ENCODE measurements at regions not wholly inside any gene's neighbourhood (a gene's known extent, or its start where the extent isn't known, plus 50 kb on each side); places are given as distances from the start of the nearest gene placed in this dataset.

- H3K27me3 Mint-ChIP-seq = peaks cover 12% of the 10 kb centered on the region
- H3K4me3 Mint-ChIP-seq = no peak overlapping the region
- H3K27ac Mint-ChIP-seq = no peak overlapping the region
- peaks cover 7% of the 10 kb centered on the region for H3K9me3 Mint-ChIP-seq
- no peaks in the 10 kb centered on the region for H3K36me3 Mint-ChIP-seq
- no peaks in the 10 kb centered on the region for H3K4me1 Mint-ChIP-seq
- DNase-seq = no peak
- CTCF ChIA-PET = no interaction called here
These were observed 50.8 kb upstream of the PIAS1 start for GRCh38 chr15:68003297-68003696.

All from activated naive CD4-positive, alpha-beta T cell treated with anti-CD3 and anti-CD28 coated beads, Interleukin-2, amount 10 ng/mL, durations not matched to agents 7 days and 5 days (primary cell).